ENCODE measurements at regions not wholly inside any gene's neighbourhood (a gene's known extent, or its start where the extent isn't known, plus 50 kb on each side); places are given as distances from the start of the nearest gene placed in this dataset.

- no peaks in the 10 kb centered on the region for H3K27me3 Mint-ChIP-seq (ENCODE audit: low read depth)
- ATAC-seq: no peak
- H3K4me3 Mint-ChIP-seq: no peak overlapping the region
- POLR2A ChIA-PET: no interaction called here
- DNase-seq (ENCODE audit: low spot score): no peak
- H3K4me1 Mint-ChIP-seq: peaks cover 7% of the 10 kb centered on the region
- no peaks in the 10 kb centered on the region for H3K9me3 Mint-ChIP-seq
- TF ChIP-seq GRHL2 (CRISPR knock-in tag; IDR thresholded peaks at IDR 0.05; ENCODE audit: insufficient replicate concordance, severe bottlenecking) (no peak), ZNF219 (CRISPR knock-in tag; IDR thresholded peaks at IDR 0.05; ENCODE audit: borderline replicate concordance) (no peak), IRF2 (CRISPR knock-in tag; IDR thresholded peaks at IDR 0.05; ENCODE audit: borderline replicate concordance, low read depth) (no peak), HMGXB4 (CRISPR knock-in tag; IDR thresholded peaks at IDR 0.05) (no peak), ZNF425 (CRISPR knock-in tag; conservative IDR thresholded peaks at IDR 0.05) (no peak)
- TF ChIP-seq, protein P1, sequence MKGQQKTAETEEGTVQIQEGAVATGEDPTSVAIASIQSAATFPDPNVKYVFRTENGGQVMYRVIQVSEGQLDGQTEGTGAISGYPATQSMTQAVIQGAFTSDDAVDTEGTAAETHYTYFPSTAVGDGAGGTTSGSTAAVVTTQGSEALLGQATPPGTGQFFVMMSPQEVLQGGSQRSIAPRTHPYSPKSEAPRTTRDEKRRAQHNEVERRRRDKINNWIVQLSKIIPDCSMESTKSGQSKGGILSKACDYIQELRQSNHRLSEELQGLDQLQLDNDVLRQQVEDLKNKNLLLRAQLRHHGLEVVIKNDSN (CRISPR knock-in tag; IDR thresholded peaks at IDR 0.05): no peak
- CTCF ChIA-PET: no interaction called here
- H3K27ac Mint-ChIP-seq: no peak overlapping the region
- H3K36me3 Mint-ChIP-seq: no peaks in the 10 kb centered on the region
Measured at GRCh38 chr19:30738047-30738446, 365.9 kb downstream of the ZNF536 start.

DNA sequence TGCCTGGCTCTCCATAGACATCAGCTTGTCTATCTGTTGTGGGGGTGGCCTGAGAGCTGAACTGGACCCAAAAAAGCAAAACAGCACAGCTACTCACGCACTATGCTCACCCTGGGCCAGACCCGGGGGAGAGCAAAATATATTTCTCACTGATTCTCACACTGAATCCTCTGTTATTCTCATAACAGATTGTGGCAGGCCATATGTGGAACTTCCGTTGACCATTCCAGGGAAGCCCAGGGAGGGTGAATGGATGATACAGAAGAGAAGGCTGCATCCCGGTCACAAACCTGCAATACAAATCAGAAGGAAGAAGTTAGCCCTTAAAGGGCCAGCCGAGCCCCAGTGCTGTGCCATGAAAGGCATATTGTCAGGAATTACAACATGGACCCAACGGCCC is 362.5 kb downstream of the ZNF536 start:
- peaks cover 7% of the 10 kb centered on the region for H3K4me1 Mint-ChIP-seq
- DNase-seq (ENCODE audit: low spot score) (no peak), ATAC-seq (no peak)
- H3K27ac Mint-ChIP-seq: no peak overlapping the region
- H3K9me3 Mint-ChIP-seq: no peaks in the 10 kb centered on the region
- ChIA-PET CTCF (interaction anchor here (0.7 to 1.5 kb wide), 2 partner anchors 51 to 52 kb away, joined by 3 to 4 read pairs; no protein-coding TSS in a partner anchor), POLR2A (no interaction called here)
- H3K4me3 Mint-ChIP-seq: no peak overlapping the region
- no peaks in the 10 kb centered on the region for H3K27me3 Mint-ChIP-seq (ENCODE audit: low read depth)
- no peaks in the 10 kb centered on the region for H3K36me3 Mint-ChIP-seq
- TF ChIP-seq CREM (CRISPR knock-in tag; IDR thresholded peaks at IDR 0.05) (no peak), NR1H2 (CRISPR knock-in tag; IDR thresholded peaks at IDR 0.05) (no peak), FOXK1 (CRISPR knock-in tag; IDR thresholded peaks at IDR 0.05) (no peak), ZSCAN18 (CRISPR knock-in tag; IDR thresholded peaks at IDR 0.05) (no peak), USF2 (CRISPR knock-in tag; IDR thresholded peaks at IDR 0.05) (no peak), SOX15 (CRISPR knock-in tag; IDR thresholded peaks at IDR 0.05) (no peak), NR2C2 (CRISPR knock-in tag; IDR thresholded peaks at IDR 0.05) (no peak), ATF1 (CRISPR knock-in tag; IDR thresholded peaks at IDR 0.05) (no peak), GABPB1 (CRISPR knock-in tag; IDR thresholded peaks at IDR 0.05) (no peak), ZNF425 (CRISPR knock-in tag; conservative IDR thresholded peaks at IDR 0.05) (no peak), AFF4 (CRISPR knock-in tag; IDR thresholded peaks at IDR 0.05; ENCODE audit: borderline replicate concordance) (no peak), NFE2L1 (CRISPR knock-in tag; IDR thresholded peaks at IDR 0.05) (no peak), NFYB (CRISPR knock-in tag; conservative IDR thresholded peaks at IDR 0.05; ENCODE audit: low read depth) (no peak)
- TF ChIP-seq, protein P2, sequence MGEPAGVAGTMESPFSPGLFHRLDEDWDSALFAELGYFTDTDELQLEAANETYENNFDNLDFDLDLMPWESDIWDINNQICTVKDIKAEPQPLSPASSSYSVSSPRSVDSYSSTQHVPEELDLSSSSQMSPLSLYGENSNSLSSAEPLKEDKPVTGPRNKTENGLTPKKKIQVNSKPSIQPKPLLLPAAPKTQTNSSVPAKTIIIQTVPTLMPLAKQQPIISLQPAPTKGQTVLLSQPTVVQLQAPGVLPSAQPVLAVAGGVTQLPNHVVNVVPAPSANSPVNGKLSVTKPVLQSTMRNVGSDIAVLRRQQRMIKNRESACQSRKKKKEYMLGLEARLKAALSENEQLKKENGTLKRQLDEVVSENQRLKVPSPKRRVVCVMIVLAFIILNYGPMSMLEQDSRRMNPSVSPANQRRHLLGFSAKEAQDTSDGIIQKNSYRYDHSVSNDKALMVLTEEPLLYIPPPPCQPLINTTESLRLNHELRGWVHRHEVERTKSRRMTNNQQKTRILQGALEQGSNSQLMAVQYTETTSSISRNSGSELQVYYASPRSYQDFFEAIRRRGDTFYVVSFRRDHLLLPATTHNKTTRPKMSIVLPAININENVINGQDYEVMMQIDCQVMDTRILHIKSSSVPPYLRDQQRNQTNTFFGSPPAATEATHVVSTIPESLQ (CRISPR knock-in tag; IDR thresholded peaks at IDR 0.05): no peak
